ENCODE measurements at regions not wholly inside any gene's neighbourhood (a gene's known extent, or its start where the extent isn't known, plus 50 kb on each side); places are given as distances from the start of the nearest gene placed in this dataset.

GRCh38 chr1:222285526-222285925 is 262.4 kb downstream of the HHIPL2 start:
- TF ChIP-seq CTCF (IDR thresholded peaks at IDR 0.05) (no peak), POLR2A (IDR thresholded peaks at IDR 0.05) (no peak)

All from prostate gland (tissue), 2 donors.